Amniotic epithelial cell (primary cell): ENCODE measurements at regions not wholly inside any gene's neighbourhood (a gene's known extent, or its start where the extent isn't known, plus 50 kb on each side); places are given as distances from the start of the nearest gene placed in this dataset.

Experiments used
- DNase-seq: peaks from one replicate; pipeline ENCODE4 v3.0.0-alpha.2; 2010; ENCODE audit warnings: low read depth

DNA sequence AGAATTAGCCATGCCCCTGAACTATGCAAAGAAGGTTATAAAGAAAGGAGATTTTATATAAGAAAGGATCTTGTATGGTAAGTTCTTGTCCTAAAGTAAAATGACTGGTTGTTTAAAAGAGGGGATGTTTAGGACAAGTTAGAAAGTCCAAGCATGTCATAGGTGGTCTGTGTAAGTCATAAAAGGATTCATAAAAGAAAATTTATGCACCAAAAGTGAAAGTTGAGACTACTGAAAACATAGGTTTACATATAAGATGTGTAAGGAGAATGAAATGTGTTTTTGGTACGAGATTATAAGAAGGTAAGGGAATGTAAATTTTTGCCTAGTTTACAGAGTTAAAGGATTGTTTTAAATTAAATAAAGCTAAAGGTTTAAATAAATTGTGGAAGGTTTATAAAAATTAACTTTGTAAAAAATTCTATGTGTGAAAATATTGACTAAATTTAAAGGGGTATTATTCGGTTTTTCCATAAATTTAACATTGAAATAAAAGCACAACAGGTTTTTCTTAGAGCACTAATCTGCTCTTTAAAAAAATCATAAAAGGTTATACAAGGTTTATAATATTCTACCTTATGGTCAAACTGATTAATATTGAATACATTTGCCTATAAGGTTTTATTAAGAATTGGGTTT lies 93.6 kb upstream of the UST start:
- DNase-seq, result no peak

DNA sequence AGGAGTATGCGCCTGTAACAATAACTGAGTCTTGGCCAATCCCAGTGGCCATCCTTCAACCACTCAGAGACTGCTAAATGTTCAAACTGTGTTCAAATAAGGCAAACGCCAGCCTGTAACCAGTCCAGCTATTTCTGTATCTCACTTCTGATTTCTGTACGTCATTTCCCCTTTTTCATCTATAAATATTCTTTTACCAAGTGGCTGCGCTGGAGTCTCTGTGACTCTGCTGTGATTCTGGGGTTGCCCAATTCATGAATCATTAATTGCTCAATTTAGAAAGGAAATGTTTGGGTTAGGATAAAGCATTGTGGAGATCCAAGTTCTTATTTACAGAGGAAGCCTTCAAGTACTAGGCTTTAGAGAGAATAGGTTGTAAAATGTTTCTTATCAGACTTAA lies 89.8 kb upstream of the UST start:
- DNase-seq, result peak; percentile 83

DNA sequence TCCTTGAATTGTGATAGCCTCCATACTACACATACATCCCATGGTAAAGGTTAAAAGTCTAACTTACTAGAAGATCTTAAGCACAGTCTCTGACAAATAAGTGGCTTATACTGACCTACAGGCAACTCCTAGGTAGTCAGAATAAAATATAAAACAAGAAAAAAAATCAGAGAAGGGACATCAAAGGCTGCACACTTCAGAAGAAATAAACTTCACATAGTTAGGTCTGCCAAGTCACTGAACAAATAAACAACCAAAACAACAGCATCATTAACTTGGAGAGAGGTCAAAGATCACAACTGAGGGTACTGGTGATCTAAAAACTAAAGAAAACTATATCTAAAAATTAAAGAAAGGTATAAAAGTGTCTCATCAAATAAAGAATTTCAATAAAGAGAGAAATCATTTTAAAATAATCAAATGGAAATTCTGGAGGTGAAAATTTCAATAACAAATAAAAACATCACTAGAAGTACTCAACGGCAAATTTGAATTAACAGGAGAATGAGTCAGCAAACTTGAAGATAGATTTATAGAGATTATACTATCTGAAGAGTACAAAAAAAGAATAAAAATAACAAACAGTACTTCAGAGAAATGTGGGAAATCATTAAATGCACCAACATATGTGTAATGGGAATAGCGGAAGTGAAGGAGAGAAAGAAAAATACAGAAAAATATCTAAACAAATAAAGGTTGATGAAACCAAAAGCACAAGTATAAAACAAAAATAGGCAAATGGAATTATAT lies 88.0 kb upstream of the UST start:
- DNase-seq, result no peak

DNA sequence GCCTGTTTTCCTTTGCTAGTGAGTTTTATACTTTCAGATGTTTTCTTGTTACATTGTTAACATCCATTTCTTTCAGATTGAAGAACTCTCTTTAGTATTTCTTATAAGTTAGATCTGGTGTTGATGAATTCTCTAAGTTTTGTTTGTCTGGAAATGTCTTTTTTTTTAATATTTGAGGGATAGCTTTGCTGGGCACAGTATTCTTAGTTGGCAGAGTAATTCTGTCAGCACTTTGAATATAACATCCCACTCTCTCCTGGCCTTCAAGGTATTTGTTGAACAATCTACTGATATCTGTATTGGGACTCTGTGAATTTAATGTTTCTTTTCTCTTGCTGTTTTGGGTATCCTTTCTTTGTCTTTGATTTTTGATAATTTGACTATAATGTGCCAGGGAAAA lies 79.4 kb upstream of the UST start:
- DNase-seq, result no peak

DNA sequence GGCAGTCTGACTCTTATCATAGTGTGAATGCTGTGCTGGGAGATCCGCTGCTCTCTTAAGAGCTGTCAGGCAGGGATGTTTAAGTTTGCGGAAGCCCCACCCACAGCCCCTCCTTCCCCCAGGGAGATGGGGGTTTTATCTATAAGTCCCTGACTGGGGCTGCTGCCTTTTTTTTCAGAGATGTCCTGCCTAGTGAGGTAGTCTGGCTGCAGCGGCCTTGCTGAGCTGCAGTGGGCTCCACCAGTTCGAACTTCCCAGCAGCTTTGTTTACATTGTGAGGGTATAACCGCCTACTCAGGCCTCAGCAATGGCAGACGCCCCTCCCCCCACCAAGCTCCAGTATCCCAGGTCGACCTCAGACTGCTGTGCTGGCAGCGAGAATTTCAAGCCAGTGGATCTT lies 75.7 kb upstream of the UST start:
- no peak for DNase-seq

DNA sequence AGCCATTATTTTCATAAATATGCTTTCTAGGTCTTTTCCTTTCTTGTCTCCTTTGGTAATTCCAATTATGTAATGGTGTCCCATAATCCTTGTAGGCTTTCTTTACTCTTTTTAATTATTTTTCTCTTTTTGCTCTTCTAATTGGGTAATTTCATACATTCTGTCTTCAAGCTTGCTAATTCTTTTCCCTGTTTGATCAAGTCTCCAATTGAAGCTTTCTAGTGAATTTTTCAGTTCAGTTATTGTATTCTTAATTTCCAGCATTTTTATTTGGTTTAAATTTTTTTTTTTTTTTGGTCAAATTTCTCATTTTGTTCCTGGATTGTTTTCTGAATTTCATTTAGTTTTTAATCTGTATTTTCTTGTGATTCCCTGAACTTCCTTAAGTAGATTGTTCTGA lies 74.9 kb upstream of the UST start:
- no peak for DNase-seq

DNA sequence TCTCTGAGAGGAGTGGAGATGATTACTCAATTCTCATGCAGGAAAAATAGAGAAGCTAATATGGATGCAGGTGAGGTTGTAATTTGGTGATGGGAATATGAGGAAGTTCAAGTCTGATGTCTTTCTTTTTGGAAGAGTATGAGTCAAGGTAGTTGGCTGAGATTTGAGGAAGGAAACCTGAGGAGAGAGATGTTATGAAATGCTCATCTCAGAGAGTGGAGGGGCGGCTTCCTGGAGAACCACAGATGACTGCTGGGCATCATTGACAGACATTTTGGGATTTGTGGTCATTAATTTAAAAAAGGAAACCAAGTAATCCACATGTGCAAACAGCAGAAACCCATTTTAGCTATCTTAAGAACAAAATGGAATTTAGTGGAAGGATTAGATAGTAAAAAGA lies 72.5 kb upstream of the UST start:
- no peak for DNase-seq

DNA sequence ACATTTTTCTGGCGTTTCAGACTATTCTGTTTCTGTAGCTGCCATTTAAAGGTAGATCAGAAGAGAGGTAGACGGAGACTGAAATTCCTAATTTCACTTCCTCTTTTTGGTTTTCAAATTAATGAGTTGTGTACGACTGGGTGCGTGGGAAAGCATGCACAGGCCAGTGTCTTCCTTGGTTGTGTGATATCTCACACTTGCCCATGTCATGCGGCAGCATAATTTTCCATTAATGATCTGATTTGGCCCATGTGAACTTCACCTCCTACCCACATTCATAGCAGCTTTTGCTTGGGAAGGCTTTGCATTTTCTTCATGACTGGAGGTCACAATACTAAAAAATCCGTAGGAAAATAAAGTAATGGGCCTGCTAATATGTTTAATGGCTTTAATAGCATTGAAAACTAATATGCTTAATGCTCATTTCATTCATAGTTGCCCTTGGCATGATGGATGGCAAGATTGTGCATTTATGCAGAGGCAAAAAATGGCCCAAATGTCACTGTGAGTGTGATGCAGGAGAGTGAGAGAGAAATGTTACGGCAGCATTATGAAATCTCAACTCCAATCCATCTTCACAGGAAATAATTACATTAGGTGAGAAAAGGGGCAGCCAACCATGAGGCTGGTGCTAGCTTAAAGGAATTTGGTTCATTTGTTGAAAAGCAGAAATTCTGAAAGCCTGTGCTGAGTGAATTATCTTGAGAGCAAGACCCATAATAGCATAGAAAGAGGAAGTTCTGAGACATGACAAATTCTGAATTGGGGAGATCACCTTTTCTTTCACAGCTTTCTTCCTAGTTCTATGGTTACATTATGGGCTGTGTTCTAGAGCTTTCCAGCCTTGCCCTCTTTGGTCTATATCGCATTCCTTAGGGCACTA lies 69.0 kb upstream of the UST start:
- no peak for DNase-seq

DNA sequence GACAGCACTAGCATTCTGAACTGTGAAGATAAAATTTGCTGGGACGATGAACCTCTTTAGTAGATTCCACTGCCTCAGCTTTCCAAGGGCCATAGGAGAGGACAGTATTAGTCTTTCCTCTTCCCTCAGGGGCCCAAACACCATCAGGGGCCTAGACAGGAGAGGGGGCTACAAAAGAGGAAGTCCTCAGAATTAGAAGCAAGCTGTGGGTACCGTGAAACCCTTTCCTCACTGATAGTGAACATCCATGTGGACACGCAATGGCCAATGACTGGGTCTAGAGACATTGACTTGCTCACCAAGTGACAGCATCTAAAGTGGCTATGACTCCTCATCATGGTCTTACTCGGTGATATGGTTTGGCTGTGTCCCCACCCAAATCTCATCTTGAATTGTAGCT lies 68.1 kb upstream of the UST start:
- DNase-seq, result no peak

DNA sequence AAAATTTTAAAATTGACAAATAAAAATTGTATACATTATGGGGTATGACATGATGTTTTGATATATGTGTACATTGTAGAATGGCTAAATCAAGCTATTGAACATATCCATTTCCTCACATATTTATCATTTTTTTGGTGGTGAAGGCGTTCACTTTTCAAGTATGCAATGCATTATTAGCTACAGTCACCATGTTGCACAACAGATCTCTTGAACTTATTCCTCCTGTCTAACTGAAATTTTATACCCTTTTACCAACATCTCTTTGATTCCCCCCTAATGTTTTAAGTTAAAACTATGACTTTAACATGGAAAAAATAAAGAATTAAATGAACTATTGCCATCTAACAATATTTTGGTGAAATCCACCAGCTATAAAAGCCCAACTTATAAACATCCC lies 65.2 kb upstream of the UST start:
- no peak for DNase-seq

DNA sequence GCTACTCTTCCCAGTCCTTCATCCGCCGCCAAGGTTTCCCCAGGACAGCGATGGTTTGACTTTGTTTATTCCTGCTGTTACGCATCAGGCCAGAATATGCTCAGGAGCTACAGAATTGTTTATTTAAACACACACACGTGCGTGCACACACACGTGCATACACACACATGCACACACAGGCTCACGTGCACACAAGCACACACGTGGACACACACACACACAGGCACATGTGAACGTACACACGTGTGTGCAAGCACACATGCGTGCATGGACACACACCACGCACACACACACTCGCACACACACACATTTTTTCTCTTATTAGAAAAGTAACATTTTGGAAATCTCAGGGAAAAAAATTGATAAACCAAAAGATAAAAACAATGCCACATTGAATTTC lies 64.6 kb upstream of the UST start:
- no peak for DNase-seq

DNA sequence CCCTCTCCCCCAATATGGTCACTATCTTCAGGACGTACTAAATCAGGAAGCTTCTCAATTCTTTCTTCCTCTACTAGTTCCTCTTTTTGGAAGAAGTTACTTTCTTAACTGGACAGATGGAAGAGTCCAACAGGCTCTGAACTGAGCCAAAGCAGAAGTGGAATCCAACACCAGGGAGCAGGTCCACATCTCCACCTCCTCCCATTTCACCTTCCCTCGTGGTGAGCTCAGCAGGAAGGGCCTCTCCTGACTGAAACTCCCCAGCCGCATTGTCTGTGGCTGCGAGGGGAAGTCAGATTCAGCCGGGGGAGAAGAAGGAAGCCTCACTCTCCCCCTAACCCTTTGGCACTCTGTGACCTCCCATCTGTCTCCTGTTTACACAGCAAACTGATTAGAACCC lies 63.8 kb upstream of the UST start:
- no peak for DNase-seq

DNA sequence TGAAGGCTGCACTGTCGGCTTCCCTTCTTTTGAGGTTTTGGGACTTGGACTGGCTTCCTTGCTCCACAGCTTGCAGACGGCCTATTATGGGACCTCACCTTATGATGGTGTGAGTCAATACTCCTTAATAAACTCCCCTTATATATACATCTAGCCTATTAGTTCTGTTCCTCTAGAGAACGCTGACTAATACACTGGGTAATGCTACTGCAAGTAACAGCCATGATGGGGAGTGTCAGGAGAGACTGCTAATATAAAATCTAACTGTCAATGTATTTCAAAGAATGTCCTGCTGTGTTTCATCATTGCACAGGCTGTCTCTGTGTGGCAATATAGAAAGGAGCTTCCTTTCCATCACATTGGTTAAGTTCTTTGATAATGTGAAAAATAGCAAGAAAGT lies 57.7 kb upstream of the UST start:
- DNase-seq, result no peak

DNA sequence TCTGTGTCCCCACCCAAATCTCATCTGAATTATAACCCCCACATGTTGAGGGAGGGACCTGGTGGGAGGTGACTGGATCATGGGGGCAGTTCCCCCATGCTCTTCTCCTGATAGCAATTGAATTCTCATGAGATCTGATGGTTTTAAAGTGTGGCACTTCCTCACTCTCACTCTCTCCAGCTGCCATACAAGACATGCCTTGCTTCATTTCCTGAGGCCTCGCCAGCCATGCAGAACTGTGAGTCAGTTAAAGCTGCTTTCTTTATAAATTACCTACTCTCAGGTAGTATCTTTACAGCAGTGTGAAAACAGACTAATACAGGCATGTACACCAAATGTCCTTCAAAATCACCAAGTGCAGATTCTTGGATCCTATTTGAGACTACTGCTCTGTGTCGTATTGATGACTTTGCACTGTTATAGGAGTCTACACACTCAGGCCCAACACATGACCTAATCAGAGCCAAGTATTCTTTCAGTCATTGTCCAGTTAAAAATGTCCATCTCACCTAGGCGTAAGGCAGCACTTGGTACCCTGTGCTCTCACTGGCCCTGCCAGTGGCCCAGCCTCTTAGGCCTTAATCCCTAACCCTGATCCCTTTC lies 52.8 kb upstream of the UST start:
- DNase-seq, result no peak
